CD14-positive monocyte (primary cell): ENCODE measurements at regions not wholly inside any gene's neighbourhood (a gene's known extent, or its start where the extent isn't known, plus 50 kb on each side); places are given as distances from the start of the nearest gene placed in this dataset.
"Not testable (repeated sequence)": the region's sequence is repeated elsewhere in the genome, so short reads cannot be mapped to it uniquely, and the experiment has no call there.

ENCODE experiments used
- DNase-seq, 3 donors: peaks; one replicate each; pipeline ENCODE4 v3.0.0-alpha.2; 2011 to 2022
- H2AFZ ChIP-seq: 2 replicates; pipeline ENCODE4 v1.6.0; 2012; ENCODE audit warnings: mild to moderate bottlenecking, low read depth, low read length, inconsistent platforms; ENCODE audit not compliant: insufficient read depth, poor library complexity, severe bottlenecking
- H3K27ac ChIP-seq, 2 donors: 1 replicate in 1 of 2; 2 replicates in 1 of 2; pipeline ENCODE4 v1.5.1; 2012 to 2013; ENCODE audit warnings: low read length in 2 of 2, control low read depth in 1 of 2, inconsistent platforms in 1 of 2, low read depth in 1 of 2, mild to moderate bottlenecking in 1 of 2
- H3K27me3 ChIP-seq, 2 donors: one replicate each; pipeline versions ENCODE4 v1.6.0 to v1.6.1; 2011 to 2013; ENCODE audit warnings: low read length in 2 of 2; ENCODE audit not compliant: control insufficient read depth in 2 of 2, insufficient read depth in 2 of 2
- H3K36me3 ChIP-seq, 2 donors: replicated peaks in 1 of 2; 1 replicate in 1 of 2; 2 replicates in 1 of 2; pipeline versions ENCODE4 v1.5.1 to v1.6.1; 2012 to 2013; ENCODE audit warnings: low read length in 2 of 2, control low read depth in 1 of 2, inconsistent platforms in 1 of 2, mild to moderate bottlenecking in 1 of 2; ENCODE audit not compliant: insufficient read depth in 2 of 2, control insufficient read depth in 1 of 2
- H3K4me1 ChIP-seq, 2 donors: 1 replicate in 1 of 2; 2 replicates in 1 of 2; pipeline versions ENCODE4 v1.5.1 to v1.6.1; 2012 to 2013; ENCODE audit warnings: low read length in 2 of 2, control low read depth in 1 of 2, inconsistent platforms in 1 of 2, mild to moderate bottlenecking in 1 of 2, moderate library complexity in 1 of 2; ENCODE audit not compliant: insufficient read depth in 2 of 2, control insufficient read depth in 1 of 2
- H3K4me2 ChIP-seq: replicated peaks from 2 replicates; pipeline ENCODE3; 2012; ENCODE audit warnings: low read length, moderate library complexity, mild to moderate bottlenecking; ENCODE audit not compliant: poor library complexity, severe bottlenecking; ENCODE audit errors: extremely low read depth
- H3K4me3 ChIP-seq, 3 experiments: fragments of 200-600 bp in 1 of 3; sonication (generic) in 1 of 3; replicated peaks in 1 of 3; 1 replicate in 2 of 3; 2 replicates in 1 of 3; pipeline ENCODE4 v1.5.1; 2011 to 2013; ENCODE audit warnings: low read length in 3 of 3, mild to moderate bottlenecking in 3 of 3, control low read depth in 2 of 3, low read depth in 2 of 3, inconsistent platforms in 1 of 3, moderate library complexity in 1 of 3
- H3K79me2 ChIP-seq: 2 replicates; pipeline ENCODE4 v1.6.0; 2012; ENCODE audit warnings: mild to moderate bottlenecking, control low read depth, inconsistent platforms, low read length, moderate library complexity; ENCODE audit not compliant: insufficient read depth
- H3K9ac ChIP-seq: 2 replicates; pipeline ENCODE4 v1.6.0; 2017; ENCODE audit warnings: low read length, mild to moderate bottlenecking; ENCODE audit not compliant: insufficient read depth, poor library complexity, severe bottlenecking
- H3K9me3 ChIP-seq, 2 donors: replicated peaks in 1 of 2; 1 replicate in 1 of 2; 2 replicates in 1 of 2; pipeline versions ENCODE4 v1.5.1 to v1.6.1; 2012 to 2013; ENCODE audit warnings: low read length in 2 of 2, control low read depth in 1 of 2; ENCODE audit not compliant: control insufficient read depth in 1 of 2, insufficient read depth in 1 of 2
- H4K20me1 ChIP-seq: 2 replicates; pipeline ENCODE4 v1.6.0; 2012; ENCODE audit warnings: mild to moderate bottlenecking, low read length, control low read depth, moderate library complexity; ENCODE audit not compliant: insufficient read depth
- H3K27ac Mint-ChIP-seq, 7 donors: one replicate each; pipeline ENCODE4 v1.8.0; 2020; ENCODE audit warnings: mild to moderate bottlenecking in 7 of 7, mixed read lengths in 7 of 7, moderate library complexity in 6 of 7, inconsistent platforms in 2 of 7
- H3K27me3 Mint-ChIP-seq, 3 donors: one replicate each; pipeline ENCODE4 v1.8.0; 2021 to 2022; ENCODE audit warnings: low read depth in 3 of 3, mild to moderate bottlenecking in 3 of 3, mixed read lengths in 3 of 3, moderate library complexity in 3 of 3, inconsistent platforms in 1 of 3
- H3K36me3 Mint-ChIP-seq, 2 donors: one replicate each; pipeline ENCODE4 v1.8.0; 2020; ENCODE audit warnings: mixed read lengths in 2 of 2, inconsistent platforms in 1 of 2, mild to moderate bottlenecking in 1 of 2
- H3K4me1 Mint-ChIP-seq: one replicate; pipeline ENCODE4 v1.8.0; 2020; ENCODE audit warnings: mild to moderate bottlenecking, mixed read lengths
- H3K4me3 Mint-ChIP-seq, 2 donors: one replicate each; pipeline ENCODE4 v1.8.0; 2020; ENCODE audit warnings: mild to moderate bottlenecking in 2 of 2, mixed read lengths in 2 of 2, moderate library complexity in 1 of 2
- H3K9me3 Mint-ChIP-seq, 7 donors: one replicate each; pipeline ENCODE4 v1.8.0; 2020 to 2022; ENCODE audit warnings: mixed read lengths in 7 of 7, mild to moderate bottlenecking in 6 of 7, moderate library complexity in 6 of 7, inconsistent platforms in 2 of 7
- WGBS: methylation state at CpG from one replicate; pipeline ENCODE4 v1.1.5; 2013; ENCODE audit warnings: missing lambda C conversion rate; ENCODE audit not compliant: insufficient coverage; 5-methylcytosine and 5-hydroxymethylcytosine counted together
- intact Hi-C, 2 donors: fragments of 100-400 bp; cut with micrococcal nuclease; formaldehyde crosslinking; loops; one replicate each; pipeline versions ENCODE4 v1.15.0 to v1.15.1; 2023

DNA sequence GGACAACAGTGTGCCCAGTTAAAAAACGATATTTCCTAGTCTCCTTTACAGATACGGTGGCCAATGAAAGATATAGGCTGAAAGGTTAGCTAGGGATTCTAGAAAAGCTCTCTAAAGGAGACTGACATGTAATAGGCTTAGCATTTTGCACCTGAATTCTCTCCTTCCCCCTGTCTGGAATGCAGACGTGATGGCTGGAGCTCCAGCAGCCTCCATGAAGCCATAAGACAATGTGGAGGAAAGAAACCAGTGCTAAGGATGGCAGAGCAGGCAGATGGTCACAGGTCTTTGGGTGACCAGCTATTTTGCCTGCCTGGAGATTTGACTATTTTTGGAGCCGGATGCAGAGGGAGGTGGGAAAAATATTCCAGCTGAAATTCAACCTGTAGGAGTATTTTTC, 286.2 kb upstream of the PLGLB2 start:
- H3K4me1 Mint-ChIP-seq: peaks cover 24% of the 10 kb centered on the region
- H3K4me3 ChIP-seq, H3K27me3 Mint-ChIP-seq, H3K9me3 Mint-ChIP-seq, DNase-seq, H3K9me3 ChIP-seq, H3K27ac ChIP-seq, H3K27me3 ChIP-seq, H3K36me3 ChIP-seq, H3K27ac Mint-ChIP-seq, H4K20me1 ChIP-seq, H3K4me3 Mint-ChIP-seq, H2AFZ ChIP-seq, H3K4me2 ChIP-seq, H3K9ac ChIP-seq, intact Hi-C loops, H3K36me3 Mint-ChIP-seq: not testable (repeated sequence)
- Histone ChIP-seq H3K4me1 (peaks cover 20% of the 10 kb centered on the region in 2 donors), H3K79me2 (peaks cover 14% of the 10 kb centered on the region)
- no CpG with 5 or more reads among the region's 4 CpGs for WGBS

DNA sequence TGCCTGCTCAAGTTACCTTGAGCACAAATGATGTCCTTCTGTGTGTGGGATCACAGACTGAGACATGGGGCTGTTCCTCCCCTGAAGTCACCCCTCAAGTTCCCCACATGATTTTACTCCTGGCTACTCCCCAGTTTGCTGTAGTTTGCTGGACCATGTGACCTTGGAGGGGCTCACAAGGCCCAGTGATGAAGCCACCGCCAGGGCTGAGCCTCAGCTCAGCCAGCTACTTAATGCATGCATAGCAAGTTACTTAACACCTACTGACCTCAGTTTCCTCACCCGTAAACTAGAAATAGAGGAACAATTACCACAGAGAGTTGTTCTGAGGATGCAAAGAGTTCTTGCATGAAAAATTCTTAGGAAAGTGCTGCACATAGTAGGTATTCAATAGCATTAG, 283.7 kb upstream of the PLGLB2 start:
- H3K27ac ChIP-seq, H3K9me3 ChIP-seq, H3K4me1 ChIP-seq, H3K36me3 ChIP-seq, H3K36me3 Mint-ChIP-seq, H3K27me3 ChIP-seq, H3K9ac ChIP-seq, H3K9me3 Mint-ChIP-seq, H4K20me1 ChIP-seq, H3K27me3 Mint-ChIP-seq, intact Hi-C loops, H3K4me2 ChIP-seq, H2AFZ ChIP-seq, H3K4me3 ChIP-seq: not testable (repeated sequence)
- peaks cover 22% of the 10 kb centered on the region for H3K4me1 Mint-ChIP-seq
- H3K27ac Mint-ChIP-seq: peak overlapping the region in 4 of 7 donors; percentile 54 to 85 (median 68)
- no CpG with 5 or more reads among the region's 2 CpGs for WGBS
- DNase-seq: peak in 2 of 3 donors; percentile 59
- H3K79me2 ChIP-seq: peaks cover 13% of the 10 kb centered on the region
- peak overlapping the region in 1 of 2 donors; percentile 39 for H3K4me3 Mint-ChIP-seq

DNA sequence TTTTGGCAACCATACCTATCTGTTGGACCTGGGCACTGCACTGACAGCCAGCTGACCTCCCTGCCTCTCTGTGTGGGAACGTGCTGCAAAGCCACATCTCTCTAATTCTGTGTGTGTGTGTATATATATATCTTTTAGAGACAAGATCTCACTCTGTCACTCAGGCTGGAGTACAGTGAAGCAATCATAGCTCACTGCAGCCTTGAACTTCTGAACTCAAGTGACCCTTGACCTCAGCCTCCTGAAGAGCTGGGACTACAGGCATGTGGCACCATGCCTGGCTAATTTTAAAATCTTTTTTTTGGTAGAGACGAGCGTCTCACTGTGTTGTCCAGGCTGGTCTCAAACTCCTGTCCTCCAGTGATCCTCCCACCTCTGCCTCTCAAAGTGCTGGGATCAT, 282.2 kb upstream of the PLGLB2 start:
- H3K4me2 ChIP-seq, H3K27ac ChIP-seq, H3K4me3 Mint-ChIP-seq, H3K27me3 Mint-ChIP-seq, DNase-seq, H3K9ac ChIP-seq, H3K36me3 Mint-ChIP-seq, H3K9me3 Mint-ChIP-seq, H4K20me1 ChIP-seq, intact Hi-C loops, H3K9me3 ChIP-seq, H3K27me3 ChIP-seq, H3K4me3 ChIP-seq, H2AFZ ChIP-seq, H3K36me3 ChIP-seq: not testable (repeated sequence)
- Mint-ChIP-seq H3K4me1 (peaks cover 26% of the 10 kb centered on the region), H3K27ac (peak overlapping the region in 2 of 7 donors; percentile 1 to 37)
- WGBS: no CpG with 5 or more reads among the region's 3 CpGs
- H3K4me1 ChIP-seq: peaks cover 3 to 11% of the 10 kb centered on the region in 2 donors
- H3K79me2 ChIP-seq: peaks cover 10% of the 10 kb centered on the region

DNA sequence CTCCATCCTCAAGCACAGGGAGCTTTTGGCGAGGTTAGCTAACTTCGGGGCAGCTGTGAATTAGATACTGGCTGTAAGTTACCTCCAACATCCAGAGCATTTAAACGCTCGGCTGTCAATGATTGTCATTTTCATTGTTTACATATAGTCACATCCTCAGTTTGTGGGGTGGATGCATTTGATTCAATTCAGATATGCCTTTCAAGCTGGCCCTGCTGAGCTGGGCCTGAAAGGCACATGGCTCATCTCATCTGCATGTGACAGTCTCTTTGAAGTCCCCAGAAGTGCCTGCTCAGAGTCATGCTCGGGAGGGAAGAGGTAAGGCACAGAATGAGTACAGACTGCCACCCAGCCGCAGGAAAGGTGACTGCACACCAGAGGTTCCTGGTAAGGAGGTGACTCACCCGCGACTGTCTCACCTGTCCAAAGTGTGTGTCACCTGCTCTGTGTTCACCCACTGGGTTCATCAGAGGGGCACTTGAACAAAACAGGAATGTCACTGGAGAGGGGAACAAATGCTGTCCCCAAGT, 281.2 kb upstream of the PLGLB2 start:
- peaks cover 10% of the 10 kb centered on the region for H3K79me2 ChIP-seq
- WGBS: no CpG with 5 or more reads among the region's 8 CpGs
- H3K27ac Mint-ChIP-seq, H3K27me3 ChIP-seq, H3K27me3 Mint-ChIP-seq, H3K27ac ChIP-seq, H3K9me3 Mint-ChIP-seq, intact Hi-C loops, H3K9ac ChIP-seq, H2AFZ ChIP-seq, H4K20me1 ChIP-seq, H3K36me3 ChIP-seq, H3K4me3 ChIP-seq, H3K9me3 ChIP-seq, H3K4me3 Mint-ChIP-seq, H3K36me3 Mint-ChIP-seq, H3K4me2 ChIP-seq, DNase-seq: not testable (repeated sequence)
- peaks cover 9 to 17% of the 10 kb centered on the region in 2 donors for H3K4me1 ChIP-seq
- H3K4me1 Mint-ChIP-seq: peaks cover 31% of the 10 kb centered on the region
